ENCODE measurements at regions not wholly inside any gene's neighbourhood (a gene's known extent, or its start where the extent isn't known, plus 50 kb on each side); places are given as distances from the start of the nearest gene placed in this dataset.

GRCh38 chrY:19042984-19043442, 269.5 kb upstream of the HSFY2 start:
- intact Hi-C loops (cut with DNase I; ENCODE audit: low total_unique reads) (no loop called here), in situ Hi-C loops (cut with MboI; ENCODE audit: low sequenced_read_pairs in 4 of 4) (no loop called here)
- Histone ChIP-seq H3K27me3 (no peaks in the 10 kb centered on the region), H3K9me3 (no peaks in the 10 kb centered on the region), H3K27ac (no peak overlapping the region), H3K4me1 (no peaks in the 10 kb centered on the region), H3K36me3 (no peaks in the 10 kb centered on the region), H3K4me3 (no peak overlapping the region)
- TF ChIP-seq POLR2A (IDR thresholded peaks at IDR 0.05) (no peak), CTCF (IDR thresholded peaks at IDR 0.05 in 4 of 5, conservative IDR thresholded peaks at IDR 0.05 in 1 of 5) (no peak)
- DNase-seq (no peak), ATAC-seq (no peak)

GRCh38 chrY:19042306-19042958, 268.9 kb upstream of the HSFY2 start:
- H3K9me3 ChIP-seq = no peaks in the 10 kb centered on the region
- no peaks in the 10 kb centered on the region for H3K27me3 ChIP-seq
- DNase-seq (no peak), ATAC-seq (no peak)
- H3K36me3 ChIP-seq = no peaks in the 10 kb centered on the region
- in situ Hi-C loops (cut with MboI; ENCODE audit: low sequenced_read_pairs in 4 of 4) (no loop called here), intact Hi-C loops (cut with DNase I; ENCODE audit: low total_unique reads) (no loop called here)
- H3K4me1 ChIP-seq = no peaks in the 10 kb centered on the region
- no peak overlapping the region for H3K27ac ChIP-seq
- no peak for TF ChIP-seq POLR2A (IDR thresholded peaks at IDR 0.05)
- TF ChIP-seq CTCF (IDR thresholded peaks at IDR 0.05 in 4 of 5, conservative IDR thresholded peaks at IDR 0.05 in 1 of 5) = no peak
- H3K4me3 ChIP-seq = no peak overlapping the region

- in situ Hi-C loops (cut with MboI; ENCODE audit: low sequenced_read_pairs in 4 of 4) = no loop called here
- no peak overlapping the region for H3K4me3 ChIP-seq
- no peaks in the 10 kb centered on the region for H3K9me3 ChIP-seq
- no peaks in the 10 kb centered on the region for H3K4me1 ChIP-seq
- no peak overlapping the region for H3K27ac ChIP-seq
- DNase-seq (no peak), ATAC-seq (no peak)
- H3K36me3 ChIP-seq = no peaks in the 10 kb centered on the region
- TF ChIP-seq POLR2A (IDR thresholded peaks at IDR 0.05) = no peak
- TF ChIP-seq CTCF (IDR thresholded peaks at IDR 0.05 in 4 of 5, conservative IDR thresholded peaks at IDR 0.05 in 1 of 5) = no peak
- intact Hi-C loops (cut with DNase I; ENCODE audit: low total_unique reads) = no loop called here
- no peaks in the 10 kb centered on the region for H3K27me3 ChIP-seq
Measured at GRCh38 chrY:19026631-19027030, 253.1 kb upstream of the HSFY2 start.

- intact Hi-C loops (cut with DNase I; ENCODE audit: low total_unique reads) = no loop called here
Measured at GRCh38 chrY:19023934-19024333, 250.4 kb upstream of the HSFY2 start.

More at GRCh38 chrY:19023934-19024333, 250.4 kb upstream of the HSFY2 start:
- H3K4me3 ChIP-seq = no peak overlapping the region
- H3K4me1 ChIP-seq = no peaks in the 10 kb centered on the region
- no peaks in the 10 kb centered on the region for H3K27me3 ChIP-seq
- TF ChIP-seq POLR2A (IDR thresholded peaks at IDR 0.05) (no peak), CTCF (IDR thresholded peaks at IDR 0.05 in 4 of 5, conservative IDR thresholded peaks at IDR 0.05 in 1 of 5) (no peak)
- ATAC-seq (no peak), DNase-seq (no peak)
- H3K36me3 ChIP-seq = no peaks in the 10 kb centered on the region
- no peak overlapping the region for H3K27ac ChIP-seq
- in situ Hi-C loops (cut with MboI; ENCODE audit: low sequenced_read_pairs in 4 of 4) = no loop called here
- H3K9me3 ChIP-seq = no peaks in the 10 kb centered on the region

Measured in gastrocnemius medialis (tissue), 4 donors.